ENCODE measurements at regions not wholly inside any gene's neighbourhood (a gene's known extent, or its start where the extent isn't known, plus 50 kb on each side); places are given as distances from the start of the nearest gene placed in this dataset.

- no peaks in the 10 kb centered on the region for H3K36me3 ChIP-seq
- H3K9me3 ChIP-seq (replicated peaks) = peaks cover under 1% of the 10 kb centered on the region
- no peak overlapping the region for H3K27ac ChIP-seq (replicated peaks)
- no peaks in the 10 kb centered on the region for H3K27me3 ChIP-seq (ENCODE audit: low read depth)
- intact Hi-C loops (cut with micrococcal nuclease) = no loop called here
- H3K4me1 ChIP-seq = no peaks in the 10 kb centered on the region
- DNase-seq = no peak
- TF ChIP-seq CTCF (IDR thresholded peaks at IDR 0.05; ENCODE audit: borderline replicate concordance) = no peak
- H3K4me3 ChIP-seq = no peak overlapping the region
Observed at GRCh38 chr16:72554935-72555334, 383.0 kb upstream of the PMFBP1 start.

- no peak overlapping the region for H3K4me3 ChIP-seq
- no peaks in the 10 kb centered on the region for H3K27me3 ChIP-seq (ENCODE audit: low read depth)
- H3K27ac ChIP-seq (replicated peaks) = no peak overlapping the region
- TF ChIP-seq CTCF (IDR thresholded peaks at IDR 0.05; ENCODE audit: borderline replicate concordance) = no peak
- H3K4me1 ChIP-seq = no peaks in the 10 kb centered on the region
- H3K36me3 ChIP-seq = no peaks in the 10 kb centered on the region
- no peak for DNase-seq
- intact Hi-C loops (cut with micrococcal nuclease) = no loop called here
- peaks cover 20% of the 10 kb centered on the region for H3K9me3 ChIP-seq (replicated peaks)
Observed at GRCh38 chr16:72552654-72553053, 380.7 kb upstream of the PMFBP1 start.

- peaks cover 25% of the 10 kb centered on the region for H3K9me3 ChIP-seq (replicated peaks)
- H3K36me3 ChIP-seq = no peaks in the 10 kb centered on the region
- no peak for DNase-seq
- no peak overlapping the region for H3K4me3 ChIP-seq
- H3K27me3 ChIP-seq (ENCODE audit: low read depth) = no peaks in the 10 kb centered on the region
- H3K27ac ChIP-seq (replicated peaks) = no peak overlapping the region
- intact Hi-C loops (cut with micrococcal nuclease) = no loop called here
- TF ChIP-seq CTCF (IDR thresholded peaks at IDR 0.05; ENCODE audit: borderline replicate concordance) = no peak
- H3K4me1 ChIP-seq = no peaks in the 10 kb centered on the region
Observed at GRCh38 chr16:72551649-72552048, 379.7 kb upstream of the PMFBP1 start.

- intact Hi-C loops (cut with micrococcal nuclease) = no loop called here
- Histone ChIP-seq H3K27me3 (ENCODE audit: low read depth) (no peaks in the 10 kb centered on the region), H3K9me3 (replicated peaks) (peaks cover 28% of the 10 kb centered on the region), H3K27ac (replicated peaks) (no peak overlapping the region), H3K4me1 (no peaks in the 10 kb centered on the region), H3K4me3 (no peak overlapping the region), H3K36me3 (no peaks in the 10 kb centered on the region)
- DNase-seq = no peak
- TF ChIP-seq CTCF (IDR thresholded peaks at IDR 0.05; ENCODE audit: borderline replicate concordance) = no peak
Observed at GRCh38 chr16:72549878-72550277, 377.9 kb upstream of the PMFBP1 start.

GRCh38 chr16:72542102-72542501, 370.1 kb upstream of the PMFBP1 start:
- Histone ChIP-seq H3K36me3 (no peaks in the 10 kb centered on the region), H3K4me3 (no peak overlapping the region), H3K27me3 (ENCODE audit: low read depth) (no peaks in the 10 kb centered on the region), H3K9me3 (replicated peaks) (peaks cover 8% of the 10 kb centered on the region), H3K27ac (replicated peaks) (no peak overlapping the region), H3K4me1 (no peaks in the 10 kb centered on the region)
- intact Hi-C loops (cut with micrococcal nuclease) = no loop called here
- DNase-seq = no peak
- no peak for TF ChIP-seq CTCF (IDR thresholded peaks at IDR 0.05; ENCODE audit: borderline replicate concordance)

- Histone ChIP-seq H3K27me3 (ENCODE audit: low read depth) (no peaks in the 10 kb centered on the region), H3K27ac (replicated peaks) (no peak overlapping the region), H3K36me3 (no peaks in the 10 kb centered on the region), H3K4me1 (no peaks in the 10 kb centered on the region), H3K9me3 (replicated peaks) (peaks cover under 1% of the 10 kb centered on the region), H3K4me3 (no peak overlapping the region)
- DNase-seq = no peak
- intact Hi-C loops (cut with micrococcal nuclease) = no loop called here
- no peak for TF ChIP-seq CTCF (IDR thresholded peaks at IDR 0.05; ENCODE audit: borderline replicate concordance)
Observed at GRCh38 chr16:72537664-72538063, 365.7 kb upstream of the PMFBP1 start.

Data from left ventricle myocardium inferior (tissue), 1 donor.